ENCODE measurements at regions not wholly inside any gene's neighbourhood (a gene's known extent, or its start where the extent isn't known, plus 50 kb on each side); places are given as distances from the start of the nearest gene placed in this dataset.

GRCh38 chr4:175405961-175406360, 406.1 kb downstream of the GPM6A start (continued):
- TF ChIP-seq EP300 (IDR thresholded peaks at IDR 0.05) (no peak), CTCF (IDR thresholded peaks at IDR 0.05) (no peak), ATOH8 (CRISPR knock-in tag; IDR thresholded peaks at IDR 0.05; ENCODE audit: low read depth) (no peak), CBX8 (IDR thresholded peaks at IDR 0.05) (no peak), JUN (IDR thresholded peaks at IDR 0.05) (no peak), KDM1A (IDR thresholded peaks at IDR 0.05; ENCODE audit: low read depth) (no peak), HMGXB4 (CRISPR knock-in tag; IDR thresholded peaks at IDR 0.05; ENCODE audit: borderline replicate concordance) (no peak), EHF (CRISPR knock-in tag; IDR thresholded peaks at IDR 0.05) (no peak)

GRCh38 chr4:175407926-175408325, 404.1 kb downstream of the GPM6A start:
- WGBS (ENCODE audit: missing lambda C conversion rate) = 88% methylated on average over 2 of the region's 2 CpGs

More at GRCh38 chr4:175407926-175408325, 404.1 kb downstream of the GPM6A start:
- Histone ChIP-seq H3K4me2 (no peak overlapping the region), H3K9me3 (no peaks in the 10 kb centered on the region; the same call in 2 of the 3 replicates), H3K27ac (no peak overlapping the region), H3K4me3 (no peak overlapping the region), H3K4me1 (no peaks in the 10 kb centered on the region)
- CTCF ChIA-PET = no interaction called here
- no peak for FAIRE-seq
- no peak for TF ChIP-seq MYC (IDR thresholded peaks at IDR 0.05; ENCODE audit: borderline replicate concordance, low read length)
- TF ChIP-seq NR3C1 (IDR thresholded peaks at IDR 0.05) = no peak
- no peak for TF ChIP-seq HOXB5 (CRISPR knock-in tag; IDR thresholded peaks at IDR 0.05)
- TF ChIP-seq RCOR1 (IDR thresholded peaks at IDR 0.05; ENCODE audit: low read depth, low read length) = no peak
- TF ChIP-seq CHD4 (IDR thresholded peaks at IDR 0.05; ENCODE audit: borderline replicate concordance) = no peak
- TF ChIP-seq USF2 (IDR thresholded peaks at IDR 0.05) = no peak
- TF ChIP-seq KDM1A (IDR thresholded peaks at IDR 0.05; ENCODE audit: low read depth) = no peak
- no peak for TF ChIP-seq HDAC2 (IDR thresholded peaks at IDR 0.05)
- TF ChIP-seq SMC3 (IDR thresholded peaks at IDR 0.05) = no peak
- TF ChIP-seq POLR2A (IDR thresholded peaks at IDR 0.05; ENCODE audit: low read length) = no peak
- no peak for TF ChIP-seq TFCP2L1 (CRISPR knock-in tag; IDR thresholded peaks at IDR 0.05)
- no peak for TF ChIP-seq KDM5A (IDR thresholded peaks at IDR 0.05)
- TF ChIP-seq ZNF302 (CRISPR knock-in tag; IDR thresholded peaks at IDR 0.05) = no peak
- TF ChIP-seq HMGXB4 (CRISPR knock-in tag; IDR thresholded peaks at IDR 0.05; ENCODE audit: borderline replicate concordance) = no peak
- TF ChIP-seq ATOH8 (CRISPR knock-in tag; IDR thresholded peaks at IDR 0.05; ENCODE audit: low read depth) = no peak
- TF ChIP-seq MAFK (IDR thresholded peaks at IDR 0.05; ENCODE audit: partially characterized antibody) = no peak
- POLR2A ChIA-PET = no interaction called here
- no peak for DNase-seq (ENCODE audit: low read depth in 1 of 2, low spot score in 1 of 2)
- no peak for ATAC-seq
